ENCODE measurements at regions not wholly inside any gene's neighbourhood (a gene's known extent, or its start where the extent isn't known, plus 50 kb on each side); places are given as distances from the start of the nearest gene placed in this dataset.

DNA sequence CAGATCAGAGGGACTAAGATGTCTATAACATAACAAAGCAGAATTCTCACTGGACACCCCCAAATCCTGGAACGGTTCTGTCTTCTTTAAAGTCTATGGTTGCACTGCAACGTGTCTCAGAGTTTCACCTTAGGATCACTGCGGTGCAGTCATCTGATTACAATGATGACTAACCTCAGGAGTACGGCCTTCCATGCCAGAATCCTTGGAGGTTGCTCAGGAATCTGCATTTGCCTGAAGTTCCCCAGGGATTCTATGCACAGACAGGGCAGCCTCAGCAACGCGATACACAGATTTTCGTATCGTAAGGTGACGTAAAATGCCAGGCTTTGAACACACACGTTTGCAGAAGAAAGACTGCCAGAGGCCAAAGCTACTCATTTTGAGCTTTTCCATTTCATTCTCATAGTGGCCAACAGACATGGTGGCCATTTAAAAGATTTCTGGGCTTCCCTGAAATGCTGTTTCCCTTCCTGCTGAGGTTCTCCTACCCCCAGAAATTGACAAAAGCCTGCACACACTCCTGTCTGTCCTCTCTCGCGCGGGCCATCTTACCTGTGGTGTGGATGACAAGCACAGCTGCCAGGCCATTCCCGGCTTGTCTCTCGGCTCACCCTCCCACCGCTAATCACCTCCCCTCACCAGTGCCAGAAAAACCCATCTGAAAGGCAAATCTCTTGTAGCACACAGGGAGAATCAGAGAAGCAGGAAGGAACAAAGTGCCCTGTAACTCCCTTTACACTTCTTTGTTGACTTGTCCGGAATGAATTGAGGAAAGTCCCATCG lies 148.8 kb downstream of the ACKR3 start:
- TF ChIP-seq, protein P1, sequence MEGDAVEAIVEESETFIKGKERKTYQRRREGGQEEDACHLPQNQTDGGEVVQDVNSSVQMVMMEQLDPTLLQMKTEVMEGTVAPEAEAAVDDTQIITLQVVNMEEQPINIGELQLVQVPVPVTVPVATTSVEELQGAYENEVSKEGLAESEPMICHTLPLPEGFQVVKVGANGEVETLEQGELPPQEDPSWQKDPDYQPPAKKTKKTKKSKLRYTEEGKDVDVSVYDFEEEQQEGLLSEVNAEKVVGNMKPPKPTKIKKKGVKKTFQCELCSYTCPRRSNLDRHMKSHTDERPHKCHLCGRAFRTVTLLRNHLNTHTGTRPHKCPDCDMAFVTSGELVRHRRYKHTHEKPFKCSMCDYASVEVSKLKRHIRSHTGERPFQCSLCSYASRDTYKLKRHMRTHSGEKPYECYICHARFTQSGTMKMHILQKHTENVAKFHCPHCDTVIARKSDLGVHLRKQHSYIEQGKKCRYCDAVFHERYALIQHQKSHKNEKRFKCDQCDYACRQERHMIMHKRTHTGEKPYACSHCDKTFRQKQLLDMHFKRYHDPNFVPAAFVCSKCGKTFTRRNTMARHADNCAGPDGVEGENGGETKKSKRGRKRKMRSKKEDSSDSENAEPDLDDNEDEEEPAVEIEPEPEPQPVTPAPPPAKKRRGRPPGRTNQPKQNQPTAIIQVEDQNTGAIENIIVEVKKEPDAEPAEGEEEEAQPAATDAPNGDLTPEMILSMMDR (IDR thresholded peaks at IDR 0.05; ENCODE audit: borderline replicate concordance, control extremely low read depth, extremely low read depth, insufficient read depth, missing control alignments): no peak
- in situ Hi-C loops (cut with MboI; ENCODE audit: low sequenced_read_pairs, unreplicated experiment): no loop called here
- DNase-seq (ENCODE audit: low spot score): no peak

DNA sequence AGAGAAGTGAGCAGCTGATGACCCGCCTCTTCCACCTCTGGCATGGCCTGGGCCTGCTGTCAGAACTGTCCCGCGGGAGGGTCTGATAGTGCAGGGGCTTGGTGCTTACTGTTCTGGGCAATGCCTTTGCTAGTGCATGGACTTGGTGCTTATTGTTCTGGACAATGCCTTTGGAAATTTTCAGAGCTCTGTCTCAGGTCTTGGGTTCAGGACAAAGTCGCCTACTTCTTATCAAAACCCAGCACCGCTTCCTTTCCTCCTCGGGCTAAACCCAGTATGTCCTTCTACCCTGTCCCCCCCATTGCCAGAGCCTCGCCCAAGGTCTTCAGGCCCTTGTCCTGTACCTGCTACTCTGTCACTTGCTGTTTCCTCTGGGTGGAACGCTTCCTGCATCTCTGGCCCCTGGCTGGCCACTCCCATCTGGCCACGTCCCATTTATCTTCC lies 149.6 kb downstream of the ACKR3 start:
- in situ Hi-C loops (cut with MboI; ENCODE audit: low sequenced_read_pairs, unreplicated experiment): no loop called here
- no peak for DNase-seq (ENCODE audit: low spot score)
- TF ChIP-seq, protein P1 (IDR thresholded peaks at IDR 0.05; ENCODE audit: borderline replicate concordance, control extremely low read depth, extremely low read depth, insufficient read depth, missing control alignments): no peak

DNA sequence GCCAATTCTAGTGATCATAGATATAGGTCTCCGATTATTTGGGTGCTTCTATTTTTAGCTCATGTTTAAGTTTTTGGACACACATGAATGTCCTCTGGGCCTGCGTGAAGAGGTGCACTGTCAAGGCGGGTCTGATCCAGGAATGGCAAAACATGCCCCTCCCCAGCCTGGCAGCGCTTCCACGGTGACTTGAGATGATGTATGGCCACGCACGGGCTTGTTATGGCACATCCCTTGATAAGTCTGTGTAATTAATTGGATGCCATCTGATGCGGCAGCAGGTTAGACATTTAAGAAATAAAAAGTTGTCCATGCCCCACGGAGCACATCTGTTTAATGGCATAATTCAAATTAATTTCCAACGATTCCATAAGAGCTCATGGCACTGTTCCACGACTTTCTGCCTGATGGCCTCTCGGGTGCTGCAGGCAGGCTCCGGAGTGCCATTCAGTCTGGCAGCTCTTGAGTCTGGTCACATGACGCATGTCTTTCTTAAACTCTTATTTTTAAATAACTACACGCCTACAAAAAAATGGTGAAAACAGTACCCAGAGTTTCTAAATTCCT lies 151.4 kb downstream of the ACKR3 start:
- in situ Hi-C loops (cut with MboI; ENCODE audit: low sequenced_read_pairs, unreplicated experiment): no loop called here
- TF ChIP-seq, protein P1 (IDR thresholded peaks at IDR 0.05; ENCODE audit: borderline replicate concordance, control extremely low read depth, extremely low read depth, insufficient read depth, missing control alignments): no peak
- no peak for DNase-seq (ENCODE audit: low spot score)

DNA sequence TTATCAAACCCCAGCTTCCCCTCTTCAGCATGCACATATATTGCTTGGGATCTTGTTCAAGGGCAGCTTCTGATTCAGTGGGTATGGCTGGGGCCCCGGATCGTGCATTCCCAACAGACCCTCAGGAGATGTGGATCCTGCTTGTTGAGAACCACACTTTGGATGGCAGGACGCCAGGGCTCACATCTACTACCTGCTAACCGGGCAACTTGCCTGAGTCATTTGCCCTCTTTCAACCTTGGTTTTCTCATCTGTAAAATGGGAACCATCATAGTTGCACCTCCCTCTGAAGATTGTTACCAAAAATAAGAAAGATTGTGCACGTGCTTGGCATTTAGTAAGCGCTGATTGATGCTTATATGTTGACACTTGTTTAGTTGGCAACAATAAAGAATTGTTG lies 154.6 kb downstream of the ACKR3 start:
- in situ Hi-C loops (cut with MboI; ENCODE audit: low sequenced_read_pairs, unreplicated experiment): no loop called here
- TF ChIP-seq, protein P1 (IDR thresholded peaks at IDR 0.05; ENCODE audit: borderline replicate concordance, control extremely low read depth, extremely low read depth, insufficient read depth, missing control alignments): no peak
- DNase-seq (ENCODE audit: low spot score): no peak

DNA sequence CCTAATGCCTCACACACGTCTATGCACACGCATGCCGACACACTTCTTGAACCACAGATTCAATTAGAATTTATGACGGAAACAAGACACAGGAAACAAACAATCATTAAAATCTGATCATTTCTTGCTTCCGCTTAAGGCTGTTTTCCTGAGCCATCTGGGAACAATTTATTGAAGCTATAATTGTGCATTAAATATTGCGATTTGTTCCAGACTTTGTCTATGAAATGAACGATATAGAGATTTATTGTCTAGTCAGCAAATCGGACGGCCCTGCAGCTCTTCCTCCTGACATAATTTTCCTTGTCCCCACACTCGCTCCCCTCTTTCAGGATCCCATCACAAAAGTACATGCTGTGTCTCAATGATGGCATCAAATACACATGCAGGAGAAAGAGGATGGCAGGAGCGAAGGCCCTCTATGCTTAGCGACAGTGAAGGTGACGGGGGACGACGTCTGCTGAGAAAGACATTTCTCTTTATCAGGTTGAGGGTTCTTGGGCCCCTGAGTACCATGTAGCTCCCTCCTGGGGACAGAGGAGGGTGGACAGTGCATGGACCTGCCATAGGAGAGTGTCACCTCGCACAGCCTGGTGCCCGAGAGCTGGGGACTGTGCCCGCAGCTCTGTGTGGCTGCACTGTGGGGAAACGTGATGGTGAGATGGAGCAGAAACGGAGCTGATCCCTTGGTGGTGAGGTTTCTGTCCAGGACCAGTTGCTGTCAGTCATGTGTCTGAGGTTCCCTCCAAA lies 157.3 kb downstream of the ACKR3 start:
- TF ChIP-seq, protein P1 (IDR thresholded peaks at IDR 0.05; ENCODE audit: borderline replicate concordance, control extremely low read depth, extremely low read depth, insufficient read depth, missing control alignments): no peak
- no peak for DNase-seq (ENCODE audit: low spot score)
- in situ Hi-C loops (cut with MboI; ENCODE audit: low sequenced_read_pairs, unreplicated experiment): no loop called here

DNA sequence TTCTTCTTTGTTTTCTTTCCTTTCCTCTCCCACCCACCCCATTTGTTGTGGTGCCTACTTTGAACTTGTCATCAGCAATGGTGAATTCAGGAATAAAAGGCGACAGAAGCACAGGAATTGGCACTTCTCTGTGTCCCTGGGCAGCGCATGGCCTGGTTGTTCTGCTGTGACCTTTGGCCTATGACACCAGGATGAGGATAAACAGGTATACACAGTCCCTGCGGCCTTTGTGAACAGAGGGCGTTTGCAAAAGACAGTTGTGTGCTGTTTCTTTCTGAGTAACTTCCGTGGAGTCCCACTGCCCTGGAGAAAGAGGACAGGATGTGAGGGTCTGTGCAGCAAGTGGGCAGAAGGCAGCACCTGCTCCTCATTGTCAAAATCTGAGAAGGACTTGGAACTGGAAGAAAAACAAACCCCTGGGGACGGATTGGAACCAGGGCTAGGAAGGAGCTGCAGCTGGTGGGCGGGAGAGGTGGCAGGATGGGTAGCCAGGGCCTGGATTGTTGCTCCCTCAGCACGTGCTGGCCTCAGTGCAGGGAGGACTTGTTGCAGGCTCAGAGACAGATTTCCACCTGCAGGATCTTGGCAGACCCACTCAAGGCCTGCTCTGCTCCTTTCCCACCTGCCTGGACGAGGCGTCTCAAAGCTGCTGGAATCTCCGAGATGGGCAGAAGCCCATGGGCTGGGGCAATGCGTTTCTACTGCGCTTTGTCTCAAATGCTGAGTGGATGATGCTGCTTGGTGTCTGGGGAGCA lies 159.5 kb downstream of the ACKR3 start:
- DNase-seq (ENCODE audit: low spot score): no peak
- in situ Hi-C loops (cut with MboI; ENCODE audit: low sequenced_read_pairs, unreplicated experiment): no loop called here
- TF ChIP-seq, protein P1 (IDR thresholded peaks at IDR 0.05; ENCODE audit: borderline replicate concordance, control extremely low read depth, extremely low read depth, insufficient read depth, missing control alignments): no peak

Data from GM13976 (cell line).